Breast epithelium (tissue), 4 donors: ENCODE measurements at regions not wholly inside any gene's neighbourhood (a gene's known extent, or its start where the extent isn't known, plus 50 kb on each side); places are given as distances from the start of the nearest gene placed in this dataset.

Experiments
- DNase-seq, 2 donors: peaks; one replicate each; pipeline ENCODE4 v3.0.0-alpha.2; 2019; ENCODE audit warnings: low spot score in 2 of 2
- H3K27ac ChIP-seq, 2 donors: fragments of 200-600 bp; sonication (generic) in 1 of 2; one replicate each; pipeline ENCODE4 v1.5.1; 2016 to 2019; ENCODE audit warnings: mild to moderate bottlenecking in 1 of 2
- H3K27me3 ChIP-seq, 2 donors: fragments of 200-600 bp; sonication (generic) in 1 of 2; one replicate each; pipeline versions ENCODE4 v1.5.1 to v1.6.0; 2017 to 2019; ENCODE audit warnings: control low read depth in 1 of 2, mild to moderate bottlenecking in 1 of 2
- H3K36me3 ChIP-seq: fragments of 200-600 bp; one replicate; pipeline ENCODE4 v1.5.1; 2019
- H3K4me1 ChIP-seq, 2 donors: fragments of 200-600 bp; sonication (generic); one replicate each; pipeline ENCODE4 v1.5.1; 2016 to 2019; ENCODE audit warnings: control low read depth in 1 of 2
- H3K4me3 ChIP-seq, 3 donors: fragments of 200-600 bp; sonication (generic); 1 replicate in 2 of 3; 2 replicates in 1 of 3; pipeline ENCODE4 v1.5.1; 2016 to 2019; ENCODE audit warnings: mild to moderate bottlenecking in 3 of 3, moderate library complexity in 2 of 3
- H3K9me3 ChIP-seq, 2 donors: fragments of 200-600 bp; sonication (generic) in 1 of 2; one replicate each; pipeline ENCODE4 v1.5.1; 2016 to 2019; ENCODE audit warnings: control low read depth in 1 of 2
- CTCF ChIP-seq, 3 donors: fragments of 450-650 bp; IDR thresholded peaks; one replicate each; pipeline ENCODE4 v1.5.1; 2016 to 2017; ENCODE audit warnings: antibody characterized with exemption in 3 of 3, mild to moderate bottlenecking in 3 of 3, moderate library complexity in 3 of 3
- POLR2A ChIP-seq: fragments of 450-650 bp; IDR thresholded peaks from one replicate; pipeline ENCODE4 v1.6.1; 2016; ENCODE audit warnings: antibody characterized with exemption, mild to moderate bottlenecking, moderate library complexity
- POLR2AphosphoS5 ChIP-seq, 3 donors: sonication (generic); formaldehyde crosslinking; IDR thresholded peaks; one replicate each; pipeline ENCODE4 v1.6.1; 2017; ENCODE audit warnings: antibody characterized with exemption in 3 of 3
- intact Hi-C: fragments of 100-400 bp; cut with DNase I; formaldehyde crosslinking; loops from one replicate; pipeline ENCODE4 v1.15.1; 2023; ENCODE audit warnings: low total_unique reads

GRCh38 chr11:120031612-120032600 lies 106.0 kb downstream of the TRIM29 start:
- H3K4me1 ChIP-seq, result no peaks in the 10 kb centered on the region
- H3K27me3 ChIP-seq, result no peaks in the 10 kb centered on the region
- H3K27ac ChIP-seq, result no peak overlapping the region
- TF ChIP-seq POLR2A (no peak), POLR2AphosphoS5 (IDR thresholded peaks at IDR 0.05) (no peak), CTCF (IDR thresholded peaks at IDR 0.05) (no peak)
- H3K36me3 ChIP-seq, result no peaks in the 10 kb centered on the region
- intact Hi-C loops, result no loop called here
- DNase-seq, result no peak
- no peak overlapping the region for H3K4me3 ChIP-seq
- H3K9me3 ChIP-seq, result peaks cover 0 to 6% of the 10 kb centered on the region in 2 donors

DNA sequence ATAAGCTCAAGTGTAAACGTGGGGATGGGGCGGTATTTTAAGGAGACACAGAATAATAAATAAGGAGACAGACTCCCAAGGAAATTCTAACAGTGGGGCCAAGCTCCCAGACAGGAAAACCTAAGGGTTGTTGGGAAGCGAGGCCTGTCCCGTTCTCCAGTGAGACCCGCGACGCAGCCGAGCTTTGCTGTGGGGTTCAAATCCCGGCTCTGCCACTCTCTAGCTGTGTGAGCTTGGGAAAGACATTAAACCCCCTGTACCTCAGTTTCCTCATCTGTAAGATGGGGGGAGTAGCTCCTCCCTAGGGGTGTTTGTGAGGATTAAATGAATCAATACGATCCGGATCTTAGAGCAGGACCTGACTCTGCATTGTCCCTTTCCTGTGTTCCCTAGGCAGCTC lies 106.8 kb downstream of the TRIM29 start:
- no peaks in the 10 kb centered on the region for H3K4me1 ChIP-seq
- no peaks in the 10 kb centered on the region for H3K36me3 ChIP-seq
- no peak overlapping the region for H3K27ac ChIP-seq
- intact Hi-C loops, result no loop called here
- TF ChIP-seq POLR2A (no peak), CTCF (IDR thresholded peaks at IDR 0.05) (no peak), POLR2AphosphoS5 (IDR thresholded peaks at IDR 0.05) (no peak)
- DNase-seq, result no peak
- no peaks in the 10 kb centered on the region for H3K27me3 ChIP-seq
- H3K4me3 ChIP-seq, result no peak overlapping the region
- peaks cover 0 to 6% of the 10 kb centered on the region in 2 donors for H3K9me3 ChIP-seq

DNA sequence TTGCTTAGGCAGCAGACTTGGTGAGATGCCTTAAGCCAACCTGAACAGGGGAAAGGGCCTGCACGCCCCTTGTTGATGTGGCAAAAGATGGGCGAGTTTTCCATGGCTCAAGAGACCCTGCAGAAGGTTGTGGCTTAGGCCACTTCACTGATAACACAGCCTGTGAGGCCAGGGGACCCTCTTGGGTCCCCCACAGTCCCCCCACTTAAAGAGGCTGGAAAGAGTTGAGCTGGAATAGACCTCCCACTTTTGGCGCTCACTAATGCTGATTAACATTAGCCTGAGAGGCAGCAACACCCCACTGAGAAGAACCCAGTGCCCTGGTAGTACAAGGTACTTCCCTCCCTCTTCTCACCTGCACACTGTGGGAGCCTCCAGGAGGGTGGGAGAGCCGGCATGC lies 107.5 kb downstream of the TRIM29 start:
- H3K27ac ChIP-seq, result no peak overlapping the region
- no peak overlapping the region for H3K4me3 ChIP-seq
- H3K9me3 ChIP-seq, result no peaks in the 10 kb centered on the region
- DNase-seq, result no peak
- H3K4me1 ChIP-seq, result no peaks in the 10 kb centered on the region
- intact Hi-C loops, result no loop called here
- no peaks in the 10 kb centered on the region for H3K36me3 ChIP-seq
- TF ChIP-seq POLR2A (no peak), CTCF (IDR thresholded peaks at IDR 0.05) (no peak), POLR2AphosphoS5 (IDR thresholded peaks at IDR 0.05) (no peak)
- no peaks in the 10 kb centered on the region for H3K27me3 ChIP-seq

- Histone ChIP-seq H3K9me3 (no peaks in the 10 kb centered on the region), H3K27ac (no peak overlapping the region), H3K36me3 (no peaks in the 10 kb centered on the region), H3K27me3 (no peaks in the 10 kb centered on the region), H3K4me3 (no peak overlapping the region), H3K4me1 (no peaks in the 10 kb centered on the region)
- TF ChIP-seq POLR2A (no peak), CTCF (IDR thresholded peaks at IDR 0.05) (no peak), POLR2AphosphoS5 (IDR thresholded peaks at IDR 0.05) (no peak)
- intact Hi-C loops, result no loop called here
- DNase-seq, result no peak
These were observed 108.6 kb downstream of the TRIM29 start for GRCh38 chr11:120029321-120029720.

- no peak for TF ChIP-seq POLR2A
- TF ChIP-seq POLR2AphosphoS5 (IDR thresholded peaks at IDR 0.05), result no peak
- no peak for TF ChIP-seq CTCF (IDR thresholded peaks at IDR 0.05)
- intact Hi-C loops, result no loop called here
- no peak for DNase-seq
- H3K4me1 ChIP-seq, result no peaks in the 10 kb centered on the region
- H3K9me3 ChIP-seq, result no peaks in the 10 kb centered on the region
- H3K4me3 ChIP-seq, result no peak overlapping the region
- H3K27me3 ChIP-seq, result no peaks in the 10 kb centered on the region
- H3K36me3 ChIP-seq, result no peaks in the 10 kb centered on the region
- H3K27ac ChIP-seq, result no peak overlapping the region
These were observed 109.0 kb downstream of the TRIM29 start for GRCh38 chr11:120028897-120029258.
